ENCODE measurements at regions not wholly inside any gene's neighbourhood (a gene's known extent, or its start where the extent isn't known, plus 50 kb on each side); places are given as distances from the start of the nearest gene placed in this dataset.
"Not testable (repeated sequence)": the region's sequence is repeated elsewhere in the genome, so short reads cannot be mapped to it uniquely, and the experiment has no call there.

DNA sequence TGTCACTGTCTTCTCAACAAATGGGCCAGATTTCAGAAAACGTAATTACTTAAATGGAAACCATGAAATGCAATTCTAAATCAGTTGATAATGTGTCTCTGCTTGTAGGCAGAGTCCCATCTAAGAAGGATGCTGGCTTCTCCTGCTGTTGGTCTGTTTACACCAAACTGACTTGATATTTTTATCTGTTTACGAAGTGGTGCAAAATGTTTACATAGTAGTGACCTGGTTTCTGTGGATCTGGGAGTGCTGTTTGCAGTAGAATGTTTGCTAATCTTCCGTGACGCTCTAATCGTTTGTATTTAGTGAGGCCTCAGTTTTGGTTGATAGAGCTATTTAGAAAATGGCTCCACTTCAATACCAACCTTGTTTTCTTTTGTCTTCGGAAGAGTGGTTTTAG, 213.5 kb downstream of the VEGFC start:
- no peak for DNase-seq

DNA sequence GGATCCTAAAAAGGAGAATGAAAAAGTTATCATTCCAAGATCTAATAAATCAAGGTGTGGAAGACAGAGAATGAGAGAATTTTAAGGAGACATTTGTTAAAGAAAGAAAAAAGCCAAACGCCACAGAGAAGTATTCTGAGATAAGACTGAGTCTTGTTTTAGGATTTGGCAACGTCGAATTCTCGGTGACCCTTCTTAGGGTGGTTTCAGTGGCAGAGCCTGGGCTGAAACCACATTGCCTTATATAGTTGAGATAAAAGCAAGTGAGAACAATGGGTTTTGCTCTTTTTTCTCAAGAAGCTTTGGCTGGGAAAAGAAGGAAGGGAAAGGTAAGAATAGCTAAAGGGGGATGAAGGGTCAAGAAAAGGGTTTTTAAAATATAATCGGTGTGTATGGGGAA, 209.4 kb downstream of the VEGFC start:
- DNase-seq, result no peak

DNA sequence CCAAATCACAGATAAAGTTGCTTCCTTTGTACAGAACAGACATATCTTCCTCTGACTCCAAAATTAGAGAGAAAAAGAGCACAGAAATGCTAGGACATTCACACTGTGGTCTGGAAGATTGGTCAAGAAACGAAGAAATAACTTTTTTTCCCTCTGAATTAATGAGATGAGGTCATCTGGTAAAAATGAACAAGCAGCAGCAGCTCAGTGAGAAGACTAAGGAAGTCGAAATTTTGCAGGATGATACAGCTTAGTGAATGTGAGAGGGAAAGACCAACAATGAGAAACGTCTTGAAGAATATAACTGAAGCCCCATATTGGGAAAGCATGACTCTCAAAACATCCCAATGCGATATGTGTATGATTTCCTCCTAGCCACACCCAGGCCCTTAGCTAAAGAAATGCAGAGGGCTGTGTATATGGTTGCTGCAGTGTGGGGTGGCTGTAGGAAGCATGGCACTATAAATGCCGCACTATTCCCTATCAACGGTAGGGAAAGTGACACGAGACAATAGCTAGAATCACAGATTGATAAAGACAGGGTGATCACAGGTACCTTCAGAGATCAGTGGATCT, 208.6 kb downstream of the VEGFC start:
- no peak for DNase-seq

DNA sequence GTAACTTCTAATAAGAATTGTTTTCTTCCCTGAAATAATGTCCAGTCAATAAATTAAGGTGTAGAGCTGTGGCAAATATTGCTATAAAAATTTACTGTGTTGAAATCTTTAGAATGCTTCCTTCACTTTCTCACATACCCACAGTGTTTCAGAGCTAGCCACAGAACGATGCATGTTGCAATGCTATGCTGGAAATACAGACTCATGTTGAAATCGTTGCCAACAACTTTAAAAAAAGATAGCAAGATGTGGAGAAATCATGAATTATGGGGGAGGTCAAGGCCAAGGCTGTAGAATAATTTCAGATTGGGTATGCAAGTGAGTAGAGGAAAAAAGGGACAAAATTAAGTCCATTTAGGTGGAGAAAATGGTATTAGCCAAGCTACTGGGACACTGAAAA, 204.8 kb downstream of the VEGFC start:
- no peak for DNase-seq

DNA sequence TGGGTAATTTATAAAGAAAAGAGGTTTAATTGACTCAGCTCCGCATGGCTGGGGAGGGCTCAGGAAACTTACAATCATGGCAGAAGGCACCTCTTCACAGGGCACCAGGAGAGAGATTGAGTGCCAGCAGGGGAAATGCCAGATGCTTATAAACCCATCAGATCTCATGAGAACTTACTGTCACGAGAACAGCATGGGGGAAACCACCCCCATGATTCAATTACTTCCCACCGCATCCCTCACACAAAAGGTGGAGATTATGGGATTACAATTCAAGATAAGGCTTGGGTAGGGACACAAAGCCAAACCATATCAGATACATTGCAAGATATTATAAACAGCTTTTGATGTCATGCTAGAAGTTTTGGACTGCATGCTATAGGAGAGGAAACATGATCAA, 204.3 kb downstream of the VEGFC start:
- DNase-seq, result no peak

DNA sequence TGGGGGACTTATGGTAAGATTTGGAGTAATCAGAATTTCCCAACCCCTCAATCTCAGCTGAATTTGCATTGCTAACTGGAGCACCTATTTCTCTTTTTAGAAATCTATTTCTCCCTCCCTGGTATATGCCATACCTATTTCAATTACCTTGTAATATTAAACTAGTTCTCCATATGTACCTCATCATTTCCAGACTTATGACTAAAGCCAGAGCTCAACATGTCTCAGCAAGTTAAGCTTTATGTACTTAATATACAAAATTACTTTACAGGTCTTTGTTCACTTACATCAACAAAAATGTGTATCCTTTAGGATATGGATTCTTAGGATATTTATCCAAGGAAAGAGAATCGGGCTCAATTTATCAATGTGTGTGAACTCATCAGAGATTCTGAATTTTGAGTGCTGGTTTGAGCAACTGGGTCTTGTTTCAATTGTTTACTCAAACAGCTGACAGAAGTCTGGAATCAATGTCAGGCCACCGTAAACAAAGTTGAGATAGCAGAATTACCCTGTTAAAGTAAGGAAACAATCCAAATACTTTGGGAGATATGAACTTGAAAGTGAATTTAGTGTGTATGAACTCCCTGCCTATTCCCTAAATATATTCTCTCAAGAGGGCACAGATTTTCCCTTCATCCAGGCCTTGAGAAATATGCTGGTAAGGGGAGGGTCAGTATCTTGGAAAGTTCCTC, 199.6 kb downstream of the VEGFC start:
- DNase-seq, result no peak

DNA sequence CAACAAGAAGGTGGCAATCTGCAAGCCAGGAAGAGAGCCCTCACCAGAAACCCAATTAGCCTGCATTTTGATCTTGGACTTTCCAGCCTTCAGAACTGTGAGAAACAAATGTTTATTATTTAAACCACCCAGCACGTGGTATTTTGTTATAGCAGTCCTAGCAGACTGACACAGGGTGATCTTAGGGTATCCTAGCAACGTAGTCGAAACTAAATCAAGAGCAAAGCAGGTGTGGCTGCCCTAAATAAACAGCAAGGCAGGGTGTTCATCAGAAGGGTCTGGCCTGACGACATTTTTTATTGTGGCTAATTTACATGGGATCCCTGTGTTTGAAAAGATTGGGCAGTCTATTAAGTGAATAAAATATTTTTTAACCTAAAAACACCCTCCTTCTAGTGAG, 198.8 kb downstream of the VEGFC start:
- no peak for DNase-seq

DNA sequence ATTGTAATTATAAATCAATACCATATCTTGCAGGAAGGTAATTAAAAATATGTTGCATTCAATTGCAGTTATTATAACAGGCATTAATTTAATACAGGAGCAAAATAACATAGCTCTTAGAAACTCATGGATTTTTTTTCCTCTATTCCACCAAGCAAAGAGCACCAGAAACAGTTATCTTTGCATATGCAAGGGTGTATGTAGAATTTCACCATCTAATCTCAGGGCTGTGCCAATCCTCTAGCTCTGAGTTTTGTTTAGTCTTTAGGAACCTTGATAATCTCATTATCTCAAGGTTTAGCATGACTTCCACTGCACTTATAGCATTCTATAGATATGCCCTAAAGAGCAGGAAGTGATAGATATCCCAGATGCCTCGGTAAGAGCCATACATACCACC, 197.5 kb downstream of the VEGFC start:
- DNase-seq, result no peak

DNA sequence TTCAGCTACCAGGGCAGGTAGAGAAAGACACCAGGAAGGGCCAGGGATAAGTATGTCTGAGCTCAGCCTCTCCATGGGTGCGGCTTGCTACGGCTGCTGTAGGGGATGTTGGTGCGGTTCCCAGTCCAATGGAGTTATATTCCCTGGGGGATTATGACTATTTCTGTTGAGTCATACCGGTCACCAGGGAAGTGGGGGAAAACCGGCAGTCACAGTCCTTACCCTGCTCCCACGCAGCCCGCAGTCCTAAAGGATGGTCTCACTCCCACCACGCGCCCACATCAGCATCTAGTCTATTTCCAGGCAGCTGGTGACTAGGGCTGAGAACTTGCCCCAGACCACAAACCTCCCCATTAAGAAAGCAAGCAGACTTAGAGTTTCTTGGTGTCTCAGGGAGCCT, 191.6 kb downstream of the VEGFC start:
- no peak for DNase-seq

DNA sequence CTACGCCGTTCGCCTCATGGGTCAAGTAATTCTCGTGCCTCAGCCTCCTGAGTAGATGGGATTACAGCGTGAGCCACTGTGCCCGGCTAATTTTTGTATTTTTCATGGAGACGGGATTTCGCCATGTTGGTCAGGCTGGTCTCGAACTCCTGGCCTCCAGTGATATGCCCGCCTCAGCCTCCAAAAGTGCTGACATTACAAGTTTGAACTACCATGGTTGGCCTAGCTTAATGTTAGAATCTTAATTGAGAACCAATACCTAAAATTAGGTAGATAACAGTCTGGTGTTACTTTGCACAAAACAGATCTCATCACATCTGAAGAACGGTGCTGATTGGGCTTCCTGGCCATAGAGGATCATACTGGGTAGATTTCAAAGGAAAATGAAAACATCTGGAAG, 184.9 kb downstream of the VEGFC start:
- DNase-seq, result no peak

DNA sequence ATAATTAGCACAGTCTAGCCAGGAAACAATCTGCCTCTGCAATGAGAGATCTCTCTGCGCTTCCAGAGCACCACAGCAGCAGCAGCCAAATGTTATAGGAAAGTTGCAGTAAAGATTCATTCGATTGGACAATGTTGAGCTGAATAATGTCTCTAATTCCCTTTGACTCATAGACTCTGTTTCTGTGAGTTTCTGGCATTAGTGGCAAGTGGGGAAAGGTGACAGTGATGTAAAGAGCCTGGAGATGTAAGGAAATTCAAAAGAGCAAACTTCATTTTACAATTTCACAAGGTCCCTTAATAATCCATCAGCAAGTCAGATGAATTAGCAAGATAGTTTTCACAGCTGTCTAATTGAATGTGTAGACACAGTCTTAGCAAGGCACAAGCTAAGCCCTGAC, 184.4 kb downstream of the VEGFC start:
- no peak for DNase-seq

DNA sequence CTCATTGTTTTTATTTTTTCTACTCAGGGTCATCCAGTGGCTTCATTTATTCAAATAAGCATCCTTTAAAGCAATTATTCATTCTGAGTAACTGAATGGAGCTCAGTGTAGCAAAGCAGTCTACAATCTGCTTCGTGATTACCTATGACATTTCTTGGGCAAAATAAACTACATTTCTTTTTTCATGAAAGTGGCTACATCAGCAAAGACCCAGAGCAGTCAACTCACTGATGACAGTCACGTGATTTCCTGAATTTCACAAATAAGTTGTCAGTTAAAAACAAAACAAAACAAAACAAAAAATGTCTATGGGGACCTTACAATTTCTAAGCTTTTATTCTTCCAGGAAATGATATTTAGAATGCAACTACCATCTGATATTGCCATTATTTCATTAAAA, 182.1 kb downstream of the VEGFC start:
- no peak for DNase-seq

DNA sequence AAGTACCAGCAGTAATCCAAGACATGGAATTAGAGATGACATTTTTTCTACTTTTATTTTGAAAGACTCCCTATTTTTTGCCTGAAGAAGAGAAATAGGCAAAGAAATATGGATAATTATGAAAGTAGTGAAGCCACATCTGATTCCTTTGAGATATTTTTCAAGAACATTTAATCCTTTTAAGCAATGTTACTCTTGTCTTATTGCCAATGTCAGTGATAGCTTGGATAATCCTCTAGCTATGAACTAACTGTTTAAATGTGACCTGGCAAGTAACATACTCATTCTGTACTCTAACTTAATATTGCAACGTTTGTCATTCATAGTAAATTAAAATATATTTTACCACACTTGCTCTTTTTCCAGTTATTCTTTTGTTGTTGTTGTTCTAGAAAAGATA, 181.3 kb downstream of the VEGFC start:
- DNase-seq, result no peak

DNA sequence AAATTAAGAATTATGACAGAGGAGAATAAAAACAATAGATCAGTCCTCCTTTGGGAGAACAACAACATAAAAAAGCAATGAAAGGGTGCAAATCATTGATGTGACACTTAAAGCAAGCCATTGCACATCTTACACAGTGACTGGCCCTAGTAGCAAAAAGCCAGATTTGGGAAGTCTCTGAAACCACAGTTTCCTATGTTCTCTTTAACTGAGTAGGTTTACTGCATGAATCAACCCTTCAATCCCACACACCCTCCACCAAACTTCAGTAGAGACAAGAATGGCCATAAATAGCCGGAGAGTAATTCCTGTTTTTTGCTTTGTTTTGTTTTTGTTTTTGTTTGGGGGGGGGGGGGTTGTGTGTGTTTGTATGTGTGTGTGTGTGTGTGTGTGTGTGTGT, 180.8 kb downstream of the VEGFC start:
- no peak for DNase-seq

DNA sequence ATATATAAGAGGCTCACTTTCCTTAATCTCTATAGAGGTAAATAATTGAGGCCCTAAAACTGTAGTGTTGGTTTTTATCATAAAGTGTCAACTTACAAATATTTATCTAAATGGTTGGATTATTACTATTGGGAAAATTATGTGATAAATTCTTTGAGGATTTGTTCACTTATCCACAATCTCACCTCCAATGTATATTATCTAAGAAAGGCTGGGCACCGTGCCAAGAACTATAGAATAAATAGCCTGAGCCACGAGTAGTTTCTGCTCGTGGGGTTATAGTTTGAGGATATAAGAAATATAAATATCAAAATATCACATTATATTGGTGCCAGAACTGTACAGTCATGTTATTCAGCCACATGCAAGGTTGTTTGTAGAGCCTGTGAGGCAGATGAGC, 177.9 kb downstream of the VEGFC start:
- no peak for DNase-seq

DNA sequence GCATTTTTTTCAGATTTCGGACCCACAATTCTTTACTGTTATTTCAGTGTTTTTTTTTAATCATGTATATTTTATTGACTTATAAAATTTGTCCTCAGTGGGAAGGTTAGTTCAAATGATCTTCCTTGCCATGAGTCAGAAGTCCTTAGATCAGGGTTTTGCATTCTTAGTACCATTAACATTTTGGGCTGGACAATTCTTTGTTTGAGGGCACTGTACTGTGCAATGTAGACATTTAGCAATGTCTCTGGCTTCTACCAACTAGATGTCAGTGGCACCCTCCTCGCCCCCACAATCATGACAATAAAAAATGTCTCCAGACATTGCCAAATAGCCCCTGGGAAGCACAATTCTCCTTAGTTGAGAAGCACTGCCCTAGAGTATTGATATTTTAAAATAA, 176.6 kb downstream of the VEGFC start:
- no peak for DNase-seq

DNA sequence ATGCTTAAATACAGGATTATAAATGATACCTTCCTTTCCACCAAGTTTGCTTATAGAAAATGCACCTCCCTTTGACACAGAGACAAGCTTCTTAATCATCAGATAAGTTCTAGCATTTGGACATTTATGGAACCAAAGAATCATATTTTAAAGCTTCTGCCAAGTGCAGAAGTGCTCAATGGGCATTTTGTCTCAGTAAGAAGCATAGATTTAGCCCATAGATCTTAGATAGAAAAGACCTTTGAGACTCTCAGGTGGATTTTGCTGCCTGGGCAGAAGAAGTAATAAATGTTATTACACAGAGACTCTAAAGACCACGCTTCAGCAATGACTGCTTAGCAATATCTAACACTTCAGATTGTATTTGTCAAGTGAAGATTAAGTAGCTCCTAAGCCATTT, 174.6 kb downstream of the VEGFC start:
- no peak for DNase-seq

DNA sequence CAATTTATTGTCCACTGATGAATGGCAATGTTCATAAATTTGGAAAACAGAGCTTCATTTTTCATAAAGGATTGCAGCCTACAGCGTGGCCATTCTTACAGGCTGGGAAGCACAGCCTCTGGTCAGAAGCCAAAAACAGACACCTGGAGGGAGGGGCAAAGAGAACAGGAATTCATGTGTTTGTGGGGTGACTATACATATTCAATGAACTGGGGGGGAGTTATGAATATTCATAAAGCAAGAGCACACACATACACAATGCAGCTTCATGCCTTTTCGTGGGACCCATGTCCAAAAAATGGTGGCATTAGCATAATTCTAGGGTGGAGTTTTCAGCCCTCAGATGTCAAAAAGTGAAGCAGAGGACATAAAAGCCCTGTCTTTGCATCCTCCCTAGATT, 173.3 kb downstream of the VEGFC start:
- no peak for DNase-seq

DNA sequence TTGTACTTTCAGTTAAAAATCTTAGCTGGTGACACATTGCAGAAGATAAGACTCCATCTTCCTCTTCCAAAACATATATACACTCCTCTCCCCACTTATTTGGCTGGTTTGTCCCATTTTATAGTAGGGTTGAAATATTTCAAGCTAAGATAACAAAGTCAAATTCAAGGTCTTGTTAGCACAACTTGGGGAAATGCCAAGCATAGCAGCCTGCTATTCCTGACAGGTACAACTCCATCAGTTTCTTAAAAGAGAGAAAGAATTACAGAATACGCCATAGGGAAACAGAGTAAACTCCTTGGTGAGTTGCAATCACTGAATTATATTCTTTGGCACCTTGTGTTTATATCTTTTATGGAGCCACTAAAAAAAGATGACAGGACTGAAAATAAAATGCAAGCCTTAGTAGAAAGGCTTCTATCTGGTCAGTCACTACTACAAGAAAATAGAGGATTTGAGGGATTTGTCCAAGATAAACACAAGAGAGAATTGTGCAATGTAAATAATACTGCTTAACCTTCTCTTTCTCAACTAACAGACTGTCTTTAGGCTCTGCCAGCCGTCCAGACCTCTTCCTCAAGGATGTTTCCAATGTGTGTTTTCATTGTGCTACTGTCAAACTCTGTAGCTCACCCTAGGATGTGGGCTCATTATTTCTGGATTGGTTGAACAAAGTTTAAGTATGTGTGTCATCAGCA, 170.3 kb downstream of the VEGFC start:
- DNase-seq, result no peak

DNA sequence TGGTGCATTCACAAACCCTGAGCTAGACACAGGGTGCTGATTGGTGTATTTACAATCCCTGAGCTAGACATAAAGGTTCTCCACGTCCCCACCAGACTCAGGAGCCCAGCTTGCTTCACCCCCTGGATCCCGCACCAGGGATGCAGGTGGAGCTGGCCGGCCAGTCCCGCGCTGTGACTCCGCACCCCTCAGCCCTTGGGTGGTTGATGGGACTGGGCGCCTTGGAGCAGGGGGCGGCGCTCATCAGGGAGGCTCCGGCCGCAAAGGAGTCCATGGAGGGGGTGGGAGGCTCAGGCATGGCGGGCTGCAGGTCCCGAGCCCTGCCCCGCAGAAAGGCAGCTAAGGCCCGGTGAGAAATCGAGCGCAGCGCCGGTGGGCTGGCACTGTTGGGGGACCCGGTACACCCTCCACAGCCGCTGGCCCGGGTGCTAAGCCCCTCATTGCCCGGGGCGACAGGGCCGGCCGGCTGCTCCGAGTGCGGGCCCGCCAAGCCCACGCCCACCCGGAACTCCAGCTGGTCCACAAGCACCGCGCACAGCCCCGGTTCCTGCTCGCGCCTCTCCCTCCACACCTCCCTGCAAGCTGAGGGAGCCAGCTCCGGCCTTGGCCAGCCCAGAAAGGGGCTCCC, 167.6 kb downstream of the VEGFC start:
- DNase-seq, result not testable (repeated sequence)

DNA sequence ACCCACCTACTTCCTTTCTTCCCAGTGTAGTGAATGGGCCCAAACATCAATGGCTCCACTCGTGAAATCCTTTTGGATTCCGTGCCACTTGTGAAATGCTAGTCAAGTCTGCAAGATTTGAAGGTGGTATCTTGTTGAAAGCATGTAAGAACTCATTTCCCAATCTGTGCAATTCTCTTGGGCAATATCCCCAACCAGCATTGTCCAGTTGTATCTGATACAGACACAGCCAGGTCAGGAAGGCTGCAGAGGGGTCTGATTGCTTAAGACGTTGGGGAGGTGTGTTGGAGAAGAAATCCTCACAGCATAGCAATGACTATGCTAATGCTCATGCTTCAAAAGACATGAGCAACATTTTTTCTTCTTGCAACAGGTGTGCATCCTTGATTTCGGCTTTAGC, 164.8 kb downstream of the VEGFC start:
- no peak for DNase-seq

DNA sequence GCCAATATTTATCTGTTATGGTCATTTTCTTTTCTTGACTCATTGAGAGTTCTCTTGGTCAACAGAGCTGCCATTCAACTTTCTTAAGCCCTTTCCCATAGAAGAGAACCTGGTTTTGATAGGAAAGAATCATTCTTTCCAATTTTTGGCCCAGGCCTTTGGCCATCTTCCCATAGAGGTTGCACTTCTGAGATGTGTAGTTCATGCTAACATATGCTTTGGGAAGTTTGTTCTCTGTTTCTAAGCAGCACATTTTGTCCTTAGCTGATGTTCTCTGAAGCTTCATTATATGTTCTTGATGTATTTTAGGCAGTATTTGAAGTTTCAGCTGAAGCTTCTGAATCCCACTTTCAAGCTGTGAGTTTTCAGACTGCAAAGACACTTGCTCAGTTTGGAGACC, 161.1 kb downstream of the VEGFC start:
- no peak for DNase-seq

All from hindlimb muscle (tissue), 1 donor.